Adrenal gland (tissue), 5 donors: ENCODE measurements at regions not wholly inside any gene's neighbourhood (a gene's known extent, or its start where the extent isn't known, plus 50 kb on each side); places are given as distances from the start of the nearest gene placed in this dataset.

Source experiments
- POLR2A ChIP-seq, 2 donors: fragments of 450-650 bp; IDR thresholded peaks; one replicate each; pipeline ENCODE4 v1.6.1; 2017; ENCODE audit warnings: antibody characterized with exemption in 2 of 2, mild to moderate bottlenecking in 2 of 2, moderate library complexity in 1 of 2
- TF ChIP-seq, protein P1 (sequence below), 6 experiments: fragments of 450-650 bp in 4 of 6; fragments of 200-600 bp in 2 of 6; sonication (generic) in 1 of 6; IDR thresholded peaks; 1 replicate in 5 of 6; 2 replicates in 1 of 6; pipeline versions ENCODE4 v1.5.1 to v1.8.0; 2016 to 2021; ENCODE audit warnings: antibody characterized with exemption in 6 of 6, mild to moderate bottlenecking in 2 of 6, moderate library complexity in 1 of 6
- donor health status: DM: no; HTN: no; CAD: no.

DNA sequence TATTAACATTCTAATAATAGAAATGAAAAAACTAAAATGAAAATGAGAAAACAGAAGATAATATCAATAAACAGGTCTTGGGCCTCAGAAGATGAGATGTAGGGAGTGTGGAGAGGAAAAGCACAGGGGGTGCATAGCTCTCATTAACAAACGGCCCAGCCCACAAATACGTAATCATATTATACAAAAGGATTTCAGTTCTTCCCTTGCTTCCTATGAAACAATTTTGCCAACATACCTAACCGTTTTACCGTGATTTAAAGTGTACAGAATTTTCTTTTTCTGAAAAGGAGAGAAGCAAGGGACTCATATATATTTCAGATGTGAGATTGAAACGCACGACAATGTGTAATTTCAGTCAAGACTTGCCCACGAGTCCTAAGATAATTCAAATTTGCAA, 136.0 kb downstream of the HFE start:
- TF ChIP-seq, protein P1, sequence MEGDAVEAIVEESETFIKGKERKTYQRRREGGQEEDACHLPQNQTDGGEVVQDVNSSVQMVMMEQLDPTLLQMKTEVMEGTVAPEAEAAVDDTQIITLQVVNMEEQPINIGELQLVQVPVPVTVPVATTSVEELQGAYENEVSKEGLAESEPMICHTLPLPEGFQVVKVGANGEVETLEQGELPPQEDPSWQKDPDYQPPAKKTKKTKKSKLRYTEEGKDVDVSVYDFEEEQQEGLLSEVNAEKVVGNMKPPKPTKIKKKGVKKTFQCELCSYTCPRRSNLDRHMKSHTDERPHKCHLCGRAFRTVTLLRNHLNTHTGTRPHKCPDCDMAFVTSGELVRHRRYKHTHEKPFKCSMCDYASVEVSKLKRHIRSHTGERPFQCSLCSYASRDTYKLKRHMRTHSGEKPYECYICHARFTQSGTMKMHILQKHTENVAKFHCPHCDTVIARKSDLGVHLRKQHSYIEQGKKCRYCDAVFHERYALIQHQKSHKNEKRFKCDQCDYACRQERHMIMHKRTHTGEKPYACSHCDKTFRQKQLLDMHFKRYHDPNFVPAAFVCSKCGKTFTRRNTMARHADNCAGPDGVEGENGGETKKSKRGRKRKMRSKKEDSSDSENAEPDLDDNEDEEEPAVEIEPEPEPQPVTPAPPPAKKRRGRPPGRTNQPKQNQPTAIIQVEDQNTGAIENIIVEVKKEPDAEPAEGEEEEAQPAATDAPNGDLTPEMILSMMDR (IDR thresholded peaks at IDR 0.05): no peak
- TF ChIP-seq POLR2A (IDR thresholded peaks at IDR 0.05): no peak
